ENCODE measurements at regions not wholly inside any gene's neighbourhood (a gene's known extent, or its start where the extent isn't known, plus 50 kb on each side); places are given as distances from the start of the nearest gene placed in this dataset.

- TF ChIP-seq CTCF (conservative IDR thresholded peaks at IDR 0.05 in 1 of 2, IDR thresholded peaks at IDR 0.05 in 1 of 2; ENCODE audit: extremely low read depth in 1 of 2, insufficient read depth in 1 of 2, low read depth in 1 of 2, low read length in 2 of 2): no peak
- TF ChIP-seq EZH2 (IDR thresholded peaks at IDR 0.05; ENCODE audit: borderline replicate concordance, low read length): no peak
Observed at GRCh38 chr9:22683700-22684075, 237.1 kb downstream of the DMRTA1 start.
